Mucosa of descending colon (tissue), 3 donors: ENCODE measurements at regions not wholly inside any gene's neighbourhood (a gene's known extent, or its start where the extent isn't known, plus 50 kb on each side); places are given as distances from the start of the nearest gene placed in this dataset.

Experiments used
- ATAC-seq: fragments of 200-7000 bp; cut with Tn5 transposase; one replicate; pipeline ENCODE4 v1.9.1; 2020; ENCODE audit warnings: mild to moderate bottlenecking, moderate library complexity
- DNase-seq, 3 donors: peaks; one replicate each; pipeline ENCODE4 v3.0.0-alpha.2; 2020
- H3K36me3 ChIP-seq: fragments of 200-600 bp; one replicate; pipeline ENCODE4 v1.8.0; 2021; ENCODE audit warnings: low read depth, mild to moderate bottlenecking
- H3K4me1 ChIP-seq: fragments of 200-600 bp; one replicate; pipeline ENCODE4 v1.8.0; 2021; ENCODE audit warnings: low read depth, mild to moderate bottlenecking
- H3K4me3 ChIP-seq: fragments of 200-600 bp; one replicate; pipeline ENCODE4 v1.8.0; 2021; ENCODE audit warnings: mild to moderate bottlenecking
- H3K9me3 ChIP-seq: fragments of 200-600 bp; one replicate; pipeline ENCODE4 v1.8.0; 2021; ENCODE audit warnings: mild to moderate bottlenecking
- intact Hi-C, 2 donors: fragments of 100-400 bp; cut with DNase I in 1 of 2; cut with micrococcal nuclease in 1 of 2; formaldehyde crosslinking; loops; one replicate each; pipeline versions ENCODE4 v1.11.0 to v1.11.1; 2022; cut with DNase I, micrococcal nuclease
- TF ChIP-seq, protein P1 (sequence below): fragments of 200-600 bp; IDR thresholded peaks from one replicate; pipeline ENCODE4 v1.8.0; 2022; ENCODE audit warnings: antibody characterized with exemption, mild to moderate bottlenecking
- donor health status: DM: no; HTN: no; CAD: no; lungs with moderate emphysema.
- donor health status: DM: no; HTN: no; CAD: no.
- donor health status: DM: no; HTN: yes; CAD: no.

DNA sequence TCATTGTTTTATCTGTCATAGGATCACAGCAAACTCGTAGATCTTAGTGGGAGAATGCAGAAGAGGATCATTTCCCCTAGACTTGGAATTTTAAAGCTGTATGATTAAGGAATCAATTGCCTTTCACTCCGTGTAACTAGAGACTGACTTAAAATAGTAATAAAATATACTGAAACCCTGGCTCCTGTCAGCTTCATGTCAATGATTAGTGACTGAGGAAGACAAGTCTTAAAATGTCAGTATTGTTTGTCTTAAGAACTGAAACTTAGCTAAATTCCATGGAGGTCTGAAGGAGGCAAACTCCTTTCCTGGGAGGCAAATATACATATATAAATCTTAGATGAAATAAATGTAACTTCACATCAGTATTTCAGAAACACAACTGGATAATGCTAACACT is 1016.7 kb upstream of the PCDH10 start:
- ATAC-seq, result no peak
- TF ChIP-seq, protein P1, sequence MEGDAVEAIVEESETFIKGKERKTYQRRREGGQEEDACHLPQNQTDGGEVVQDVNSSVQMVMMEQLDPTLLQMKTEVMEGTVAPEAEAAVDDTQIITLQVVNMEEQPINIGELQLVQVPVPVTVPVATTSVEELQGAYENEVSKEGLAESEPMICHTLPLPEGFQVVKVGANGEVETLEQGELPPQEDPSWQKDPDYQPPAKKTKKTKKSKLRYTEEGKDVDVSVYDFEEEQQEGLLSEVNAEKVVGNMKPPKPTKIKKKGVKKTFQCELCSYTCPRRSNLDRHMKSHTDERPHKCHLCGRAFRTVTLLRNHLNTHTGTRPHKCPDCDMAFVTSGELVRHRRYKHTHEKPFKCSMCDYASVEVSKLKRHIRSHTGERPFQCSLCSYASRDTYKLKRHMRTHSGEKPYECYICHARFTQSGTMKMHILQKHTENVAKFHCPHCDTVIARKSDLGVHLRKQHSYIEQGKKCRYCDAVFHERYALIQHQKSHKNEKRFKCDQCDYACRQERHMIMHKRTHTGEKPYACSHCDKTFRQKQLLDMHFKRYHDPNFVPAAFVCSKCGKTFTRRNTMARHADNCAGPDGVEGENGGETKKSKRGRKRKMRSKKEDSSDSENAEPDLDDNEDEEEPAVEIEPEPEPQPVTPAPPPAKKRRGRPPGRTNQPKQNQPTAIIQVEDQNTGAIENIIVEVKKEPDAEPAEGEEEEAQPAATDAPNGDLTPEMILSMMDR, result no peak
- Histone ChIP-seq H3K36me3 (no peaks in the 10 kb centered on the region), H3K4me1 (no peaks in the 10 kb centered on the region), H3K4me3 (no peak overlapping the region), H3K9me3 (peaks cover 9% of the 10 kb centered on the region)
- no peak for DNase-seq
- intact Hi-C loops, result no loop called here

DNA sequence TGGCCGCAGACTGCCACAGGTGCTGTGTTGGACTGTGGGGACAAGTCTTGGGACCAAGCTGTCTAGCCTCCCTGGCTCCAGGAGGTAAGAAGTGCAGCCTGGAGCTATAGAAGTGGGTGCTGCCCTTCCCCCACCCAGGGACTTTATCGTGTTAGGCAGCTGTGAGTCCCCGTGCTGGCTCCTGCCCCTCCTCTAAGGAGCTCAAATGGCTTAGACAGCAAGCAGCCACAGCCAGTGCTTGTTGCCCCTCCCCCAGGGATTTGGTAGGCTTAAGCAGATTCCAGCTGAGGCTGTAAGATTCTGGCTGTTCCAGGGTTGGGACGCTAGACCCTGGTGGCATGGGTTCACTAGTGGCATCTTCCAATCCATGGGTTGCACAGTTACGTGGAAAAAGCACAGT is 979.4 kb upstream of the PCDH10 start:
- TF ChIP-seq, protein P1, result no peak
- H3K9me3 ChIP-seq, result peaks cover 6% of the 10 kb centered on the region
- H3K36me3 ChIP-seq, result no peaks in the 10 kb centered on the region
- intact Hi-C loops, result no loop called here
- DNase-seq (no peak), ATAC-seq (no peak)
- no peaks in the 10 kb centered on the region for H3K4me1 ChIP-seq
- H3K4me3 ChIP-seq, result no peak overlapping the region

DNA sequence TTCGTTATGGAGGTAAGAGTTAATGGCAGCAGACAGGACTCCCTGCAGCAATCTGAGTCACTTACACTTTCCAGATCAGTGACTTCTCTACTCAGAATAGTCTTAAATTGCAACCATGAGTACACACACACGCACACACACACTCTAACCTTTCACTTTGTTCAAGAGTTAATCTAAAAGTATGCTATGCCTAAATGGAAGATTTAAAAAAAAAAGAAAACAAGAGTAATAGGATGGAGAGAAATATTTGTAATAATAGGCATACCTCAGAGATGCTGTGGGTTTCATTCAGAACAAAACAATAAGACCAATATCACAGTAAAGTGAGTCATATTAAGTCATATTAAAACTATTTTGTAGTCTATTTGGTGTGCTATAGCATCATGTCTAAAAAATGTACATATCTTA is 969.1 kb upstream of the PCDH10 start:
- TF ChIP-seq, protein P1, result no peak
- Histone ChIP-seq H3K4me1 (no peaks in the 10 kb centered on the region), H3K9me3 (peaks cover 6% of the 10 kb centered on the region), H3K4me3 (no peak overlapping the region), H3K36me3 (no peaks in the 10 kb centered on the region)
- intact Hi-C loops, result no loop called here
- ATAC-seq (no peak), DNase-seq (no peak)

DNA sequence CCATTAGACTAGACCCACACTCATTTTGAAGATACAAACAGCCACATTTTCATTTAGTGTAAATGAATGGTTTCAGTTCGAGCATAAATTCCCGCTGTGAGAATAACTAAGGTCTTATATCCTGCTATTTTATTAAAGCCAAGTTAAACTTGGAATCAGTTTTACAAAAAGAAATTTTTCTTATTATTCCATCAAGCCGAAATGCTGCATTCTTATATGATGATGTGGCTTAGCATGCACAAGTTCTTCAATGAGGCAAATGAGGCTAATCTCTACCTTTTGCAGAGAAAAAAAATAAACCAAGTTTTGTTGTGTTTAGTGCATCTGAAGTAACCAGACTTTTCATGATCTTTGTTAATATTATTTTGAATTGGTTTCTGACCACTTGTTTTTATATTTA is 953.9 kb upstream of the PCDH10 start:
- no peak for DNase-seq
- Histone ChIP-seq H3K4me3 (no peak overlapping the region), H3K36me3 (no peaks in the 10 kb centered on the region), H3K9me3 (peaks cover 2% of the 10 kb centered on the region), H3K4me1 (no peaks in the 10 kb centered on the region)
- ATAC-seq, result no peak
- TF ChIP-seq, protein P1, result no peak
- intact Hi-C loops, result no loop called here

DNA sequence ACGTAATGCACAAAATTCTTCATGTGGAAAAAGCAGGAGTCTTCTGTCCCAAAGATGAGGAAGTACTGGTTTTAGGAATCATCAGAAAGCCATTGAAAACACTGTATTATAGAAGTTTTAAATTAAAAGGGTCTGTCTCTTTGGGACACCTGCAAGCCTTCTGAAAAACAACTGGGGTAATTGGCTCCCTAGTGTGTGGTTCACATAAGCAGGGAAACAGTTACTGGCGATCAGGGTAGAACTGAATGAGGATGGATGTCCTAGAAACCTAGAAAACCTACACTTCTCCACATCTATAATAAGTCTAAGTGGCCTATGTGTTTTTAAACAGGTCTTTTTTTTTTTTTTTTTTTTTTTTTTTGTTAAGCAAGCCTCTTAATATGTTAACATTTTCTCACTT is 945.5 kb upstream of the PCDH10 start:
- H3K36me3 ChIP-seq, result no peaks in the 10 kb centered on the region
- no peak for ATAC-seq
- no peaks in the 10 kb centered on the region for H3K9me3 ChIP-seq
- DNase-seq, result no peak
- H3K4me3 ChIP-seq, result no peak overlapping the region
- intact Hi-C loops, result no loop called here
- no peaks in the 10 kb centered on the region for H3K4me1 ChIP-seq
- TF ChIP-seq, protein P1, result no peak

DNA sequence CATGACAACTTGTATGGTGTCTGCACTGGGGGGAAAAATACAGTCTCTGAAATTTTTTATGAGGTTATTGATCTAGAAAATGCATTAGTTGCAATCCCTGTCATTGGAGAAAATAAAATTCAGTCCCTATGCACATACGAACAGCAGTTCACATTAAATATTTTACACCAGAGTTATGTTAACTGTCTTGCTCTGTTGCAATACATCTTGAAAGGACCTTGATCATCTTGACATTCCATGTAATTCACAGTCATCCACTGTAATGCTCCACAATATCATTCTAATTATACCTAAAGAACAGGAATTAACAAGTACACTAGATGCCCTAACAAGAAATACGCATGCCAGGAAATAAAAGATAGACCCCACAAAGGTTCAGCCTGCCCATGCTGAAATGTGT is 934.6 kb upstream of the PCDH10 start:
- intact Hi-C loops, result no loop called here
- no peak for DNase-seq
- Histone ChIP-seq H3K4me3 (no peak overlapping the region), H3K9me3 (no peaks in the 10 kb centered on the region), H3K36me3 (no peaks in the 10 kb centered on the region), H3K4me1 (no peaks in the 10 kb centered on the region)
- ATAC-seq, result no peak
- TF ChIP-seq, protein P1, result no peak
